ENCODE measurements at regions not wholly inside any gene's neighbourhood (a gene's known extent, or its start where the extent isn't known, plus 50 kb on each side); places are given as distances from the start of the nearest gene placed in this dataset.

DNA sequence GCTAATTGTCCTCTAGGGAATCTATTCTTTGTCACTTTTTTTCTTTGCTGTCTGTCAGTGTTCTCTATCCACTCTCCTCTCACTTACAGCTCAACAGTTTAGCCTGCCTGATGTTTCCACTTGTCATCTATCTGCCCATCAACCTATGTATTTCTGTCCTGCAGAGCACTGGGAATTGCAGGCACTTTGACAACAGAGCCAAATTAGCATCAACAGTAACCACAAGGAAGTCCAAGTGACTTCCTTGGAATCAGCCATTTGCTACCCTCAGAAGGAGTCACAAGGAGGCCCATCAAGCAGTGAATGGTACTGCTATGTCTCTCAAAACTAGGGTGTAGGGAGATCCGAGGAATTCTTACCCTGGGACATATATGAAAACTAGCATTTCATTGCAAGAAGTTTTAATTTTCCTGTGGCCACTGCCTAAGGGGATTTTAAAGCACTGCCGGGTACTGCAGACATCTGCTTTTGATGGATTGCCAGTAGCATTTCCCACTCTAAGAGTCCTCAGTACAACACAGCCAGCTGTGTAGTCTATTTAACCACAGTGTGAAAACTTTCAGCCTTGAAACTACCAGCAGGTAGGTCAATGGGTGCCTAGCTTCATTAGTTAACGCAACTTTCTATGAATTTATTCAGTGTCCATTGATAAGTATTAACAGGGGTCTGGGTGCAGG is 898.8 kb downstream of the NTRK3 start:
- Histone ChIP-seq H3K27me3 (ENCODE audit: insufficient read depth, low read length, poor library complexity) (no peaks in the 10 kb centered on the region), H3K4me1 (ENCODE audit: insufficient read depth, low read length) (no peaks in the 10 kb centered on the region), H2AFZ (ENCODE audit: low read depth, low read length) (no peak overlapping the region), H3K9me3 (ENCODE audit: insufficient read depth, low read length, severe bottlenecking) (no peaks in the 10 kb centered on the region), H3K27ac (ENCODE audit: low read length) (no peak overlapping the region), H3K9ac (ENCODE audit: low read depth, low read length) (no peak overlapping the region), H3K79me2 (ENCODE audit: insufficient read depth, low read length) (no peaks in the 10 kb centered on the region), H3K4me2 (ENCODE audit: insufficient read depth, low read length) (no peak overlapping the region), H4K20me1 (ENCODE audit: insufficient read depth, low read length) (no peaks in the 10 kb centered on the region), H3K4me3 (ENCODE audit: low read depth in 1 of 2, low read length in 2 of 2) (no peak overlapping the region), H3K36me3 (ENCODE audit: insufficient read depth, low read length) (no peaks in the 10 kb centered on the region)
- ATAC-seq (ENCODE audit: insufficient read depth, low read depth) (no peak), DNase-seq (no peak)
- TF ChIP-seq EZH2 (IDR thresholded peaks at IDR 0.05; ENCODE audit: borderline replicate concordance, low read depth, low read length, severe bottlenecking) = no peak
- TF ChIP-seq, protein P1, sequence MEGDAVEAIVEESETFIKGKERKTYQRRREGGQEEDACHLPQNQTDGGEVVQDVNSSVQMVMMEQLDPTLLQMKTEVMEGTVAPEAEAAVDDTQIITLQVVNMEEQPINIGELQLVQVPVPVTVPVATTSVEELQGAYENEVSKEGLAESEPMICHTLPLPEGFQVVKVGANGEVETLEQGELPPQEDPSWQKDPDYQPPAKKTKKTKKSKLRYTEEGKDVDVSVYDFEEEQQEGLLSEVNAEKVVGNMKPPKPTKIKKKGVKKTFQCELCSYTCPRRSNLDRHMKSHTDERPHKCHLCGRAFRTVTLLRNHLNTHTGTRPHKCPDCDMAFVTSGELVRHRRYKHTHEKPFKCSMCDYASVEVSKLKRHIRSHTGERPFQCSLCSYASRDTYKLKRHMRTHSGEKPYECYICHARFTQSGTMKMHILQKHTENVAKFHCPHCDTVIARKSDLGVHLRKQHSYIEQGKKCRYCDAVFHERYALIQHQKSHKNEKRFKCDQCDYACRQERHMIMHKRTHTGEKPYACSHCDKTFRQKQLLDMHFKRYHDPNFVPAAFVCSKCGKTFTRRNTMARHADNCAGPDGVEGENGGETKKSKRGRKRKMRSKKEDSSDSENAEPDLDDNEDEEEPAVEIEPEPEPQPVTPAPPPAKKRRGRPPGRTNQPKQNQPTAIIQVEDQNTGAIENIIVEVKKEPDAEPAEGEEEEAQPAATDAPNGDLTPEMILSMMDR (IDR thresholded peaks at IDR 0.05; ENCODE audit: borderline replicate concordance, extremely low read depth, low read length, poor library complexity, severe bottlenecking) = no peak

DNA sequence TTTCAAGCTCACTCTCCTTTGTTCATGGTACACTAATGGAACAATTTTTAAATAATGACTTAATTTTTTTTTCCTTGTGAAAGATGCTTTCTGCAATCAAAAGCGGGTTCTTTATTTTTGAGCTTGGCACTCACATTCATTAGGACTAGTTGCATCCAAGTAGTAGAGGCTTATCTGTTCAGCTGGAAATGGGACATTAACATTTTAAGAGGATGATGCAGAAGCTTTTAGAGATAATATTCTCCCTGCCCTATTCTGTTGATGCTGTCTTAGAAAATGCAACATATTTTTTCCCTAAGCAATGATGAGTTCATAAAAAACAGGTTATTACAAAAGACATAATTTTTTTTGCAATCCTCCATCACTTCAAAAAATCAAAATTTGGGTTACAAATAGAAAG is 900.6 kb downstream of the NTRK3 start:
- TF ChIP-seq, protein P1 (IDR thresholded peaks at IDR 0.05; ENCODE audit: borderline replicate concordance, extremely low read depth, low read length, poor library complexity, severe bottlenecking) = no peak
- TF ChIP-seq EZH2 (IDR thresholded peaks at IDR 0.05; ENCODE audit: borderline replicate concordance, low read depth, low read length, severe bottlenecking) = no peak
- ATAC-seq (ENCODE audit: insufficient read depth, low read depth) = no peak
- Histone ChIP-seq H3K9me3 (ENCODE audit: insufficient read depth, low read length, severe bottlenecking) (no peaks in the 10 kb centered on the region), H3K27me3 (ENCODE audit: insufficient read depth, low read length, poor library complexity) (no peaks in the 10 kb centered on the region), H3K9ac (ENCODE audit: low read depth, low read length) (no peak overlapping the region), H3K4me2 (ENCODE audit: insufficient read depth, low read length) (no peak overlapping the region), H3K4me3 (ENCODE audit: low read depth in 1 of 2, low read length in 2 of 2) (no peak overlapping the region), H3K4me1 (ENCODE audit: insufficient read depth, low read length) (no peaks in the 10 kb centered on the region), H3K36me3 (ENCODE audit: insufficient read depth, low read length) (no peaks in the 10 kb centered on the region), H3K79me2 (ENCODE audit: insufficient read depth, low read length) (no peaks in the 10 kb centered on the region), H4K20me1 (ENCODE audit: insufficient read depth, low read length) (no peaks in the 10 kb centered on the region), H2AFZ (ENCODE audit: low read depth, low read length) (no peak overlapping the region), H3K27ac (ENCODE audit: low read length) (no peak overlapping the region)
- DNase-seq = no peak

DNA sequence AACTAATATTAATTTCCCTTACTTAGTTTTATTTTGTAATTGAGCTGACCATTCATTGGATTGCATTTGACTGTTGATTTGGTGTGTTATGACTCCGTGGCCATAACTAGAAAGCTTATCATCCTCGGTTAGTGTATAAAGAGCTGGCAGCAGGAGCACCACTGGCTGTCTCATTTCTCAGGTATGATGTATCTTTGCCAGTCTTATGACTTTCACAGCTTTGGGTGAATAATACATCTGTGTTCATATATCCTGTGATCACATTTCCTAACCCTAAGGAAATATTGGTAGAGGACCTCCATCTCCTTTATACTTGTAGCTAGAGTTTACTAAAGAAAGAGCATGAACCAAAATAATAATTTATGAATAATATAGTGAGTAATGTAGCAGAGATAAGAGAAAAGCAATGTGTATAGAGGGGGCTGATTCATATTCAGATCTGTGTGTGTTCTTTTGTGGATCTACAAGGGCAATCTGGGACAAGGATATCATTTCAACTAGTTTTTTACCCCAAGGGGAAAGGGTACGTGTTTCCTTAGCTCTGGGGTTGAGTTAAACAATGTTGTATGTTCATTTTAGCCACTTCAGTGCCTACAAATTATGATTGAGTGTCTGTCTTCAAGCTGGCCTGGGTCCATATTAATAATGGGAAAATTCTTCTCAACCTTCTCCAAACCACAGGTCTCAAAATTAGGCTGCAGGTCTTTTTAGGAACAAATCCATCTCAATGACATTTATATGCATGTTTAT is 901.7 kb downstream of the NTRK3 start:
- no peak overlapping the region for H2AFZ ChIP-seq (ENCODE audit: low read depth, low read length)
- no peak overlapping the region for H3K9ac ChIP-seq (ENCODE audit: low read depth, low read length)
- no peaks in the 10 kb centered on the region for H3K79me2 ChIP-seq (ENCODE audit: insufficient read depth, low read length)
- TF ChIP-seq EZH2 (IDR thresholded peaks at IDR 0.05; ENCODE audit: borderline replicate concordance, low read depth, low read length, severe bottlenecking) = no peak
- TF ChIP-seq, protein P1 (IDR thresholded peaks at IDR 0.05; ENCODE audit: borderline replicate concordance, extremely low read depth, low read length, poor library complexity, severe bottlenecking) = no peak
- H4K20me1 ChIP-seq (ENCODE audit: insufficient read depth, low read length) = no peaks in the 10 kb centered on the region
- no peak overlapping the region for H3K4me3 ChIP-seq (ENCODE audit: low read depth in 1 of 2, low read length in 2 of 2)
- H3K27me3 ChIP-seq (ENCODE audit: insufficient read depth, low read length, poor library complexity) = no peaks in the 10 kb centered on the region
- ATAC-seq (ENCODE audit: insufficient read depth, low read depth) (no peak), DNase-seq (no peak)
- no peaks in the 10 kb centered on the region for H3K9me3 ChIP-seq (ENCODE audit: insufficient read depth, low read length, severe bottlenecking)
- no peak overlapping the region for H3K27ac ChIP-seq (ENCODE audit: low read length)
- no peaks in the 10 kb centered on the region for H3K36me3 ChIP-seq (ENCODE audit: insufficient read depth, low read length)
- H3K4me1 ChIP-seq (ENCODE audit: insufficient read depth, low read length) = no peaks in the 10 kb centered on the region
- H3K4me2 ChIP-seq (ENCODE audit: insufficient read depth, low read length) = no peak overlapping the region
